ENCODE measurements at regions not wholly inside any gene's neighbourhood (a gene's known extent, or its start where the extent isn't known, plus 50 kb on each side); places are given as distances from the start of the nearest gene placed in this dataset.

DNA sequence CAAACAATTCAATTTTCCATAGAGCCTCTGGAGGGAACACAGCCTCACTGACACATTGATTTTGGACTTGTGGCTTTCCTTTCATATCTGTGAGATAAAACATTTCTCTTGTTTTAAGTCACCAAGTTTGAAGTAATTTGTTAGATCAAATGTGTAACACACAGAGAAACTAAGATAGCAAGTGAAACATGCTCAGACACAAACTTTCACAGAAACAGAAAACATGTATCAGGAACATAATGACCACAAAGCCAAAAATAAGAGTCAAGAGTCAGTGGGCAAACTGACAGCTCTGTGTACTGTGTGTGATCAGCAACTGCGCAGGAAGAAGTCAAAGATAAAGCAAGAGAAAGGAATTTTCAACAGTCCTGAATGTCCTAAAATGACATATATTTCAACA is 1237.5 kb downstream of the AMY1C start:
- TF ChIP-seq POLR2A (IDR thresholded peaks at IDR 0.05) = no peak
- TF ChIP-seq, protein P1, sequence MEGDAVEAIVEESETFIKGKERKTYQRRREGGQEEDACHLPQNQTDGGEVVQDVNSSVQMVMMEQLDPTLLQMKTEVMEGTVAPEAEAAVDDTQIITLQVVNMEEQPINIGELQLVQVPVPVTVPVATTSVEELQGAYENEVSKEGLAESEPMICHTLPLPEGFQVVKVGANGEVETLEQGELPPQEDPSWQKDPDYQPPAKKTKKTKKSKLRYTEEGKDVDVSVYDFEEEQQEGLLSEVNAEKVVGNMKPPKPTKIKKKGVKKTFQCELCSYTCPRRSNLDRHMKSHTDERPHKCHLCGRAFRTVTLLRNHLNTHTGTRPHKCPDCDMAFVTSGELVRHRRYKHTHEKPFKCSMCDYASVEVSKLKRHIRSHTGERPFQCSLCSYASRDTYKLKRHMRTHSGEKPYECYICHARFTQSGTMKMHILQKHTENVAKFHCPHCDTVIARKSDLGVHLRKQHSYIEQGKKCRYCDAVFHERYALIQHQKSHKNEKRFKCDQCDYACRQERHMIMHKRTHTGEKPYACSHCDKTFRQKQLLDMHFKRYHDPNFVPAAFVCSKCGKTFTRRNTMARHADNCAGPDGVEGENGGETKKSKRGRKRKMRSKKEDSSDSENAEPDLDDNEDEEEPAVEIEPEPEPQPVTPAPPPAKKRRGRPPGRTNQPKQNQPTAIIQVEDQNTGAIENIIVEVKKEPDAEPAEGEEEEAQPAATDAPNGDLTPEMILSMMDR (IDR thresholded peaks at IDR 0.05 in 8 of 11, conservative IDR thresholded peaks at IDR 0.05 in 3 of 11) = no peak
- TF ChIP-seq POLR2AphosphoS5 (IDR thresholded peaks at IDR 0.05) = no peak
